ENCODE measurements at regions not wholly inside any gene's neighbourhood (a gene's known extent, or its start where the extent isn't known, plus 50 kb on each side); places are given as distances from the start of the nearest gene placed in this dataset.

GRCh38 chr12:20040831-20041230 lies 327.5 kb upstream of the PDE3A start:
- peak overlapping the region; percentile 57 for H3K4me3 ChIP-seq
- peak overlapping the region; percentile 77 for H3K27ac ChIP-seq (replicated peaks)
- intact Hi-C loops (cut with micrococcal nuclease), result no loop called here
- no peaks in the 10 kb centered on the region for H3K36me3 ChIP-seq
- H3K4me1 ChIP-seq, result peaks cover 10% of the 10 kb centered on the region
- no peaks in the 10 kb centered on the region for H3K27me3 ChIP-seq (ENCODE audit: low read depth)
- peak; percentile 35 for DNase-seq
- H3K9me3 ChIP-seq (replicated peaks), result no peaks in the 10 kb centered on the region
- TF ChIP-seq, protein P1, sequence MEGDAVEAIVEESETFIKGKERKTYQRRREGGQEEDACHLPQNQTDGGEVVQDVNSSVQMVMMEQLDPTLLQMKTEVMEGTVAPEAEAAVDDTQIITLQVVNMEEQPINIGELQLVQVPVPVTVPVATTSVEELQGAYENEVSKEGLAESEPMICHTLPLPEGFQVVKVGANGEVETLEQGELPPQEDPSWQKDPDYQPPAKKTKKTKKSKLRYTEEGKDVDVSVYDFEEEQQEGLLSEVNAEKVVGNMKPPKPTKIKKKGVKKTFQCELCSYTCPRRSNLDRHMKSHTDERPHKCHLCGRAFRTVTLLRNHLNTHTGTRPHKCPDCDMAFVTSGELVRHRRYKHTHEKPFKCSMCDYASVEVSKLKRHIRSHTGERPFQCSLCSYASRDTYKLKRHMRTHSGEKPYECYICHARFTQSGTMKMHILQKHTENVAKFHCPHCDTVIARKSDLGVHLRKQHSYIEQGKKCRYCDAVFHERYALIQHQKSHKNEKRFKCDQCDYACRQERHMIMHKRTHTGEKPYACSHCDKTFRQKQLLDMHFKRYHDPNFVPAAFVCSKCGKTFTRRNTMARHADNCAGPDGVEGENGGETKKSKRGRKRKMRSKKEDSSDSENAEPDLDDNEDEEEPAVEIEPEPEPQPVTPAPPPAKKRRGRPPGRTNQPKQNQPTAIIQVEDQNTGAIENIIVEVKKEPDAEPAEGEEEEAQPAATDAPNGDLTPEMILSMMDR (IDR thresholded peaks at IDR 0.05; ENCODE audit: borderline replicate concordance), result peak; percentile 39

- Histone ChIP-seq H3K27ac (replicated peaks) (peak overlapping the region; percentile 65), H3K36me3 (no peaks in the 10 kb centered on the region), H3K9me3 (replicated peaks) (no peaks in the 10 kb centered on the region), H3K27me3 (ENCODE audit: low read depth) (no peaks in the 10 kb centered on the region), H3K4me1 (peaks cover 5% of the 10 kb centered on the region), H3K4me3 (no peak overlapping the region)
- no peak for DNase-seq
- intact Hi-C loops (cut with micrococcal nuclease), result no loop called here
- TF ChIP-seq, protein P1 (IDR thresholded peaks at IDR 0.05; ENCODE audit: borderline replicate concordance), result no peak
These were observed 324.0 kb upstream of the PDE3A start for GRCh38 chr12:20044351-20044750.

- no peak for DNase-seq
- TF ChIP-seq, protein P1 (IDR thresholded peaks at IDR 0.05; ENCODE audit: borderline replicate concordance), result no peak
- Histone ChIP-seq H3K4me3 (no peak overlapping the region), H3K27ac (replicated peaks) (peak overlapping the region; percentile 65), H3K9me3 (replicated peaks) (no peaks in the 10 kb centered on the region), H3K4me1 (peaks cover under 1% of the 10 kb centered on the region), H3K36me3 (no peaks in the 10 kb centered on the region), H3K27me3 (ENCODE audit: low read depth) (no peaks in the 10 kb centered on the region)
- intact Hi-C loops (cut with micrococcal nuclease), result no loop called here
These were observed 323.5 kb upstream of the PDE3A start for GRCh38 chr12:20044846-20045245.

DNA sequence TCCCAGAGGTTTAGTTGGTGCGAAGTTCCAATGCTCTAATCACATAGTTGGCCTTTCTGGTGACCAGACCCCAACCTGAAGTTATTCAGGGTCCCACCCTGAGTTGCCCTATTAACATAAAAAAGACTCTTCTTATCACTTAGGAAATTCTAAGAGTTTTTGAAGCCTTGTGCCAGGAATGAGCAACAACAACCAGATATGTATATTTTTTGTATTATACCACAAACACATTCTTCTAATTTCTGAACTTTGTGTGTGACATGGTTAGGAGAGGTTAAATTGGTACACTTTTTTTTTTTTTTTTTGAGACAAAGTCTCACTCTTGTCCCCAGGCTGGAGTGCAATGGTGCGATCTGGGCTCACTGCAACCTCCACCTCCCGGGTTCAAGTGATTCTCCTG lies 320.4 kb upstream of the PDE3A start:
- no peak overlapping the region for H3K27ac ChIP-seq (replicated peaks)
- no peaks in the 10 kb centered on the region for H3K27me3 ChIP-seq (ENCODE audit: low read depth)
- TF ChIP-seq, protein P1 (IDR thresholded peaks at IDR 0.05; ENCODE audit: borderline replicate concordance), result no peak
- H3K4me3 ChIP-seq, result no peak overlapping the region
- DNase-seq, result no peak
- intact Hi-C loops (cut with micrococcal nuclease), result no loop called here
- no peaks in the 10 kb centered on the region for H3K36me3 ChIP-seq
- no peaks in the 10 kb centered on the region for H3K9me3 ChIP-seq (replicated peaks)
- no peaks in the 10 kb centered on the region for H3K4me1 ChIP-seq

DNA sequence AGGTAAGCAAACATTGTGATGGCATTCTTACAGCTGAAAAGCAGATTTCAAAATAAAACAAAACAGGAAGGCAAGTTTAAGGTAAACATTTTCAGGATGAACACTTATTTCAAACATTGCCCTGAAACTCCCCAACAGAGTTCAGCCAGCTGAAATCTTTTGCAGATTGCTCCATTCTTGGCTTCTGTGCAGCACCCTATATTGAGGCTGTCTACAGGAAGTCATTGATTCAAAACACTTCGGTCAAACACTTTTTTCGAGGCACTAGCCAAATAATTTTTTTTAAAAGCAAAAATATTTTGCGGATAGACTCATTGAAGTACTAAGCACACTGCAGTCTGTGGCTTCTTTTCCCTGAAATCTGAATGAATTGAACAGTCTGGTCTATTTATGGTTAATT lies 318.1 kb upstream of the PDE3A start:
- Histone ChIP-seq H3K4me3 (no peak overlapping the region), H3K4me1 (no peaks in the 10 kb centered on the region), H3K27ac (replicated peaks) (no peak overlapping the region), H3K9me3 (replicated peaks) (no peaks in the 10 kb centered on the region), H3K27me3 (ENCODE audit: low read depth) (no peaks in the 10 kb centered on the region), H3K36me3 (no peaks in the 10 kb centered on the region)
- intact Hi-C loops (cut with micrococcal nuclease), result no loop called here
- no peak for DNase-seq
- TF ChIP-seq, protein P1 (IDR thresholded peaks at IDR 0.05; ENCODE audit: borderline replicate concordance), result no peak

GRCh38 chr12:20053782-20054181 lies 314.6 kb upstream of the PDE3A start:
- TF ChIP-seq, protein P1 (IDR thresholded peaks at IDR 0.05; ENCODE audit: borderline replicate concordance), result no peak
- Histone ChIP-seq H3K4me3 (no peak overlapping the region), H3K4me1 (no peaks in the 10 kb centered on the region), H3K27ac (replicated peaks) (no peak overlapping the region), H3K27me3 (ENCODE audit: low read depth) (no peaks in the 10 kb centered on the region), H3K9me3 (replicated peaks) (no peaks in the 10 kb centered on the region), H3K36me3 (no peaks in the 10 kb centered on the region)
- no peak for DNase-seq
- intact Hi-C loops (cut with micrococcal nuclease), result no loop called here

All from left ventricle myocardium inferior (tissue), 1 donor.